Activated CD4-positive, alpha-beta T cell treated with anti-CD3 and anti-CD28 coated beads for 36 hours (primary cell): ENCODE measurements at regions not wholly inside any gene's neighbourhood (a gene's known extent, or its start where the extent isn't known, plus 50 kb on each side); places are given as distances from the start of the nearest gene placed in this dataset.

Experiments used
- ATAC-seq: fragments of 200-7000 bp; cut with Tn5 transposase; one replicate; pipeline ENCODE4 v1.10.0; 2021; ENCODE audit warnings: mild to moderate bottlenecking, moderate library complexity
- CTCF ChIA-PET: fragments of 350-600 bp; sonication (Branson Sonifier 250); formaldehyde crosslinking; loops from one replicate; lab custom pipeline; 2021; ENCODE audit warnings: antibody characterized with exemption; lab: Charles Lee
- POLR2A ChIA-PET: fragments of 350-600 bp; sonication (Branson Sonifier 250); formaldehyde crosslinking; loops from one replicate; lab custom pipeline; 2021; ENCODE audit warnings: antibody characterized with exemption, inconsistent platforms; lab: Charles Lee
- DNase-seq: peaks from one replicate; pipeline ENCODE4 v3.0.0-alpha.2; 2020
- H3K27ac Mint-ChIP-seq: one replicate; pipeline ENCODE4 v1.8.0; 2021; ENCODE audit warnings: mixed read lengths
- H3K27me3 Mint-ChIP-seq: one replicate; pipeline ENCODE4 v1.8.0; 2021; ENCODE audit warnings: mixed read lengths
- H3K36me3 Mint-ChIP-seq: one replicate; pipeline ENCODE4 v1.8.0; 2021; ENCODE audit warnings: low read depth, mixed read lengths
- H3K4me1 Mint-ChIP-seq: one replicate; pipeline ENCODE4 v1.8.0; 2021; ENCODE audit warnings: mixed read lengths
- H3K4me3 Mint-ChIP-seq: one replicate; pipeline ENCODE4 v1.8.0; 2021; ENCODE audit warnings: mild to moderate bottlenecking, moderate library complexity, mixed read lengths
- H3K9me3 Mint-ChIP-seq: one replicate; pipeline ENCODE4 v1.8.0; 2021; ENCODE audit warnings: low read depth, mixed read lengths
- intact Hi-C, 2 experiments: fragments of 100-400 bp; cut with DNase I in 1 of 2; cut with micrococcal nuclease in 1 of 2; formaldehyde crosslinking; loops; one replicate each; pipeline versions ENCODE4 v1.14.2 to v1.15.1; 2022 to 2024; cut with DNase I, micrococcal nuclease

- CTCF ChIA-PET = interaction anchor here (1.1 kb wide), 1 partner anchor 18 kb away, joined by 3 read pairs; no protein-coding TSS in a partner anchor
- Mint-ChIP-seq H3K36me3 (no peaks in the 10 kb centered on the region), H3K27ac (no peak overlapping the region), H3K27me3 (no peaks in the 10 kb centered on the region), H3K9me3 (no peaks in the 10 kb centered on the region), H3K4me1 (no peaks in the 10 kb centered on the region), H3K4me3 (no peak overlapping the region)
- DNase-seq (no peak), ATAC-seq (no peak)
- POLR2A ChIA-PET = no interaction called here
- intact Hi-C loops = no loop called here
These were observed 184.2 kb downstream of the ATPSCKMT start for GRCh38 chr5:10065428-10066000.

DNA sequence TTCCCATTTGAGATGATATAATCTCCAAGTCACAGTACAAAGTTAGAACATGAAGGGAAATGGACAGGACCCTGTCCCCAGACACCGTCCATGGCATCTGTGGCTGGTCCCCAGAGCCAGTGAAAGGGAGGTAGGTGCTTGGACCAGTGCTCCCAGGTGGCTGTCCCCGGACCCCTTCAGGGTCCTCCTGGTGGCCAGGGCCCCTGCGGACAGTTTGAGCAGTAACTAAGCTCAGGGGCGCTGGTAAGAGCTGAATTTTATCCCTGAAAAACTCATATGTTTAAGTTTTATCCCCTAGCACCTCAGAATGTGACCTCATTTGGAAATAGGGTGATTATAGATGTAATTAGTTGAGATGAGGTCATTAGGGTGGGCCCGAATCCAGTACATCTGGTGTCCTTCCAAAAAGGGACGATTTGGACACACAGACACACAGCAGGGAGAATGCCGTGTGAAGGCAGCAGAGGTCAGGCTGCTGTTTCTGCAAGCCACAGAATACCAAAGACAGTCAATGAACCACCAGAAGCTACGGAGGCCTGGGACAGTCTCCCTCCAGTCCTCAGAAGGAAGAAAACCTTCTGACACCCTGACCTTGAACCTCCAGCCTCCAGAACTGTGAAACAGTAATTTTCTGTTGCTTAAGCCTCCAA, 185.0 kb downstream of the ATPSCKMT start:
- DNase-seq = no peak
- Mint-ChIP-seq H3K36me3 (no peaks in the 10 kb centered on the region), H3K4me1 (no peaks in the 10 kb centered on the region), H3K4me3 (no peak overlapping the region), H3K27me3 (no peaks in the 10 kb centered on the region), H3K27ac (no peak overlapping the region), H3K9me3 (no peaks in the 10 kb centered on the region)
- ATAC-seq = no peak
- ChIA-PET POLR2A (no interaction called here), CTCF (no interaction called here)
- intact Hi-C loops = no loop called here

DNA sequence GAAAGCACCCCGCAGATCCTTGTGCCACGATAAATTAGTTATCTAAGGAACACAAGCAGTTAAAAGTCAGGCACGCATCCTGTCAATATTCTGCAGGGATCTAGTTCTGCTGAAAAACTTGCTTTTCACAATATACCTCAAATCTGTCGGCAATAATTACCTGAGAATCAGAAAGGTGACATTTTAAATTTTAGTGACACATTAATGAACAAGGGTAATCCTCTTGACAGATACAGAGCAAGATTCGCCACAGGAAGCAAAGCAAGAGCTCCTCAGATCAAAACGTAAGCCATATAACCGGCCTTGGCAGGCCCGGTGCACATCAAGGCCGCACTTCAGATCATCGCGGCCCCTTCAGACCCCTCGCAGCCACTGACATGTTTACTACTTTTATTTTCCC, 185.7 kb downstream of the ATPSCKMT start:
- H3K4me3 Mint-ChIP-seq = no peak overlapping the region
- no peaks in the 10 kb centered on the region for H3K4me1 Mint-ChIP-seq
- ChIA-PET CTCF (no interaction called here), POLR2A (no interaction called here)
- H3K27me3 Mint-ChIP-seq = no peaks in the 10 kb centered on the region
- H3K36me3 Mint-ChIP-seq = no peaks in the 10 kb centered on the region
- H3K9me3 Mint-ChIP-seq = no peaks in the 10 kb centered on the region
- no peak for ATAC-seq
- no peak for DNase-seq
- intact Hi-C loops = no loop called here
- no peak overlapping the region for H3K27ac Mint-ChIP-seq

DNA sequence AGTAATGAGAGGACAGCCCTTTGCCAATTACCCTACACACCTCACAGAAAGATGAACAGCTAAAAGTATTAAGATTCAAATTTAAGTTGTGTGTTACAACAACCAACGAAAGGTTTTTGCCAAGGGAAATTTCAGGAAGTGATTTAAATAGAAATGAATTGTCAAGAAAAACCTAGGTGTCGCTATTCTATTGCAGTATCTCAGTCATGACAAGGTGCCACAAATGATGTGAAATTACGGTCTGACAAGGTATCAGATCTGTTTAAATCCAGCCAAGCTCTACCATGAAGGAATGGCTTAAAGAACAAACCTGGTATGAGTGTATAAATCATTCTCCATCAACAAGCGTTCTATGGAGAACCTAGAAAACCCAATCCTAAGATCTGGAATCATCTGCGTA, 189.7 kb downstream of the ATPSCKMT start:
- ATAC-seq = no peak
- no peaks in the 10 kb centered on the region for H3K36me3 Mint-ChIP-seq
- H3K4me1 Mint-ChIP-seq = no peaks in the 10 kb centered on the region
- no peak overlapping the region for H3K4me3 Mint-ChIP-seq
- no peaks in the 10 kb centered on the region for H3K27me3 Mint-ChIP-seq
- no peaks in the 10 kb centered on the region for H3K9me3 Mint-ChIP-seq
- ChIA-PET POLR2A (no interaction called here), CTCF (no interaction called here)
- no peak for DNase-seq
- intact Hi-C loops = no loop called here
- no peak overlapping the region for H3K27ac Mint-ChIP-seq

DNA sequence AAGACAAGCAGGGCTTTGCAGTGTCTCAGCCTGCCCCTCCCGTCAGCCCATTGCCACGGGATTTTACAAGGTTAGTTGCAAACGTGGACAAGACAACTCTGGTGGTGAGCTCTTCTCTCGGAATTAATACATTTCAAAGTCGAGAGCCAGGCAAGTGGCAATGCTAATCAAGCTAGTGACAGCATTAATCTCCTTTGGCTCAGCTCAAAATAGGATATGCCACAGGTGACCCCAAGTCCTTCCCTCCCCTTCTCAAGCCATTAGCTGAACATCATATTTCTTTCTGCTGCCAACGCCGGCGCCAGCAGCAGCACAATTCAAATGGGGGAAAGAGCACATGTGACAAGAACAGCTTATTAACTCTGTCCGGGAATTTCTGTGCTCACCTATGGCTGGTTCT, 190.1 kb downstream of the ATPSCKMT start:
- CTCF ChIA-PET = no interaction called here
- Mint-ChIP-seq H3K4me1 (no peaks in the 10 kb centered on the region), H3K27me3 (no peaks in the 10 kb centered on the region), H3K27ac (no peak overlapping the region), H3K9me3 (no peaks in the 10 kb centered on the region), H3K4me3 (no peak overlapping the region), H3K36me3 (no peaks in the 10 kb centered on the region)
- ATAC-seq (no peak), DNase-seq (no peak)
- intact Hi-C loops = no loop called here
- POLR2A ChIA-PET = no interaction called here

DNA sequence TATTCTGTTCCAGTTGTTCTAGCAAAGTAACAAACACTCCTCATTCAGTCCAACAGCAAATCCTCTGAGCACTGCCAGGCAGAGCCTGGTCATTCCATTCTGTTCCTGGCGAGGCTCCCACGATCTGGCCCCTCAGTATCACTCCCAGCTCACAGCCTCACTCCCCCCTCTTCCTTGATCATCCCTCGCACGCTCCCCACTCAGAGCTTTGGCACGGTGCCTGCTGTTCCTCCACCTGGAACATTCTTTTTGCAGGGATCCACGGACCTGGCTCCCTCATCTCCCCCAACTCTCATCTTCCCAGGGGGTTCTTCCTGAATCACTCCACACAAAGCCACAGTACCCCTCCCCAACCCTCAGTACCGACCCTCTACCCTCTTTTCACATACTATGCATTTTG, 192.3 kb downstream of the ATPSCKMT start:
- intact Hi-C loops = no loop called here
- H3K27me3 Mint-ChIP-seq = no peaks in the 10 kb centered on the region
- DNase-seq (no peak), ATAC-seq (no peak)
- no peak overlapping the region for H3K27ac Mint-ChIP-seq
- H3K9me3 Mint-ChIP-seq = peaks cover 12% of the 10 kb centered on the region
- POLR2A ChIA-PET = no interaction called here
- CTCF ChIA-PET = interaction anchor here (0.7 kb wide), 1 partner anchor 10 kb away, joined by 3 read pairs; no protein-coding TSS in a partner anchor
- no peaks in the 10 kb centered on the region for H3K4me1 Mint-ChIP-seq
- H3K4me3 Mint-ChIP-seq = no peak overlapping the region
- peaks cover 3% of the 10 kb centered on the region for H3K36me3 Mint-ChIP-seq

DNA sequence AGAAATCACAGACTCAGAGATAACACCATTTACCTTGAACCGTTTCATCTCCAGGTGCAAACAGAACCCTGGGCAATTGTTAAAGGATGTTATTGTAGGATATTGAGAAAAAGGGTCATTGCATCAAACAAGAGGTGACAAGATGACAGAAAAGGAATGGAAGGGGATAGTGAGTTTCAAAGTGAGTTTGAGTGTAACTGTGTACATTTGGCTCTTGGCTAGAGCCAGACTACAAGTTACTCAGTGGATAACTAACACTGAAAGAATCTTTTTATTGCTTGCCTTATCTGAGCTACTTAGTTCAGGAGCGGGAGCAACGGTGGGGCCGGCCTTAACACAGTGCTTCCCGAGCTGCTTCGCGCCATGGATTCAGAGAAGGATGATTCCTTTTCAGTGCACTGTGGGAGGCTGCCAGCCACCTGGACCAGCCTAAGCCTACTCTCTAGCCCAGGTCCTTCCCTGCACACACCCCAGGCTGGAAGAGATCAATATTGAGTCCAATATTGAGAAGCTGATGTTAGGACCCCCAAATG, 193.4 kb downstream of the ATPSCKMT start:
- ChIA-PET CTCF (interaction anchor here (0.7 kb wide), 1 partner anchor 9 kb away, joined by 3 read pairs; no protein-coding TSS in a partner anchor), POLR2A (no interaction called here)
- H3K4me1 Mint-ChIP-seq = no peaks in the 10 kb centered on the region
- H3K4me3 Mint-ChIP-seq = no peak overlapping the region
- no peak for ATAC-seq
- H3K27me3 Mint-ChIP-seq = no peaks in the 10 kb centered on the region
- peaks cover 13% of the 10 kb centered on the region for H3K9me3 Mint-ChIP-seq
- intact Hi-C loops = no loop called here
- no peak overlapping the region for H3K27ac Mint-ChIP-seq
- no peak for DNase-seq
- peaks cover 4% of the 10 kb centered on the region for H3K36me3 Mint-ChIP-seq

DNA sequence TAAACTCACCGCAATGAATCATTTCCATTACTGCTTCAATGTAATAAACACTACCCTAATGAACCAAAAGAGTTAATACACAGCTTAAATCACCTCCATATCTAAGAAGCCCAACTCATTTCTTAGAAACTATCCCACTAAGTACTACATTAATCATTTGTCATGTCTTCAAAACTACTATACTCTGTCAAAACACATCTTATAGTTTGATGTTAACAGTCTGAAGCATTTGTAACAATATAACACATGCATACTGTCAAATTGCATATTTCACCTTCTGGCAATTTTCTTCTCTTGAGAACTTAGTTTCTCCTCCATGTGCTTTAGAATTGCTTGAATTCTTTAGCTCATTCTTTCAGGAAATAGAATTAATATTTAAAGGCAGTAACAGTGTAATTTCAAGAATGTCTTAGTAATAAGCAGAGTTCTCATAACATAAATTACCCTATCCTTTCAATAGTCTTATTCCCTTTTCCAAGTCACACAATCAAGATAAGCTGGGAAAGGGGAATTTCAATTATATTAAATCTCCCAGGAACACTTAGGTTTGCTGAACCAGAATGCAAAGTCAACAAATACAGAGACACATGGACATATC, 199.7 kb downstream of the ATPSCKMT start:
- no peak overlapping the region for H3K4me3 Mint-ChIP-seq
- peaks cover 5% of the 10 kb centered on the region for H3K36me3 Mint-ChIP-seq
- intact Hi-C loops = no loop called here
- H3K27me3 Mint-ChIP-seq = no peaks in the 10 kb centered on the region
- DNase-seq = no peak
- H3K27ac Mint-ChIP-seq = no peak overlapping the region
- peaks cover 14% of the 10 kb centered on the region for H3K9me3 Mint-ChIP-seq
- no peaks in the 10 kb centered on the region for H3K4me1 Mint-ChIP-seq
- ATAC-seq = no peak
- CTCF ChIA-PET = no interaction called here
- POLR2A ChIA-PET = no interaction called here

DNA sequence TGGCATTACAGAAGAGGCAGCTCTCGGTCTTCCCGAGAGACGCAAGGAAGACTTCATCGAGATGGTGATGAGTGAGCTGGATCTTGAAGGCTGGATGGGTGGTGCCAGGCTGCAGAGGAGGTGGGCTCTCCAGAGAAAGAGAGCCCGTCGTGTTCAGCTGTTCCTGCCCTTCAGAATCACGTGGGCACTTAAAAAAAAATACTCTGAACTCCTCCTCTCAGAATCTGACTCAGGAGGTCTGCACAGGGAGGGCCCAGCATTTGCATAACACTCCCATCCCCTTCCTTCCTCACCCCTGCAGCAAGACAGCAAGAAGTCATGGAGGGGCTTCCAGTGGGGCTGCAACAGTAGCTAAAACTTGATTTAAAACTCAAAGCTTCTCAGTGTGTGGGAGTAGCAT, 203.0 kb downstream of the ATPSCKMT start:
- DNase-seq (no peak), ATAC-seq (no peak)
- no peaks in the 10 kb centered on the region for H3K27me3 Mint-ChIP-seq
- CTCF ChIA-PET = no interaction called here
- intact Hi-C loops = no loop called here
- no peaks in the 10 kb centered on the region for H3K4me1 Mint-ChIP-seq
- H3K9me3 Mint-ChIP-seq = peaks cover 3% of the 10 kb centered on the region
- POLR2A ChIA-PET = no interaction called here
- H3K4me3 Mint-ChIP-seq = no peak overlapping the region
- H3K36me3 Mint-ChIP-seq = peaks cover 2% of the 10 kb centered on the region
- no peak overlapping the region for H3K27ac Mint-ChIP-seq

GRCh38 chr5:10045376-10045775, 204.3 kb downstream of the ATPSCKMT start:
- H3K4me3 Mint-ChIP-seq = no peak overlapping the region
- no peak overlapping the region for H3K27ac Mint-ChIP-seq
- H3K9me3 Mint-ChIP-seq = no peaks in the 10 kb centered on the region
- H3K27me3 Mint-ChIP-seq = no peaks in the 10 kb centered on the region
- no peak for ATAC-seq
- H3K36me3 Mint-ChIP-seq = no peaks in the 10 kb centered on the region
- intact Hi-C loops = no loop called here
- ChIA-PET POLR2A (no interaction called here), CTCF (no interaction called here)
- no peak for DNase-seq
- no peaks in the 10 kb centered on the region for H3K4me1 Mint-ChIP-seq

DNA sequence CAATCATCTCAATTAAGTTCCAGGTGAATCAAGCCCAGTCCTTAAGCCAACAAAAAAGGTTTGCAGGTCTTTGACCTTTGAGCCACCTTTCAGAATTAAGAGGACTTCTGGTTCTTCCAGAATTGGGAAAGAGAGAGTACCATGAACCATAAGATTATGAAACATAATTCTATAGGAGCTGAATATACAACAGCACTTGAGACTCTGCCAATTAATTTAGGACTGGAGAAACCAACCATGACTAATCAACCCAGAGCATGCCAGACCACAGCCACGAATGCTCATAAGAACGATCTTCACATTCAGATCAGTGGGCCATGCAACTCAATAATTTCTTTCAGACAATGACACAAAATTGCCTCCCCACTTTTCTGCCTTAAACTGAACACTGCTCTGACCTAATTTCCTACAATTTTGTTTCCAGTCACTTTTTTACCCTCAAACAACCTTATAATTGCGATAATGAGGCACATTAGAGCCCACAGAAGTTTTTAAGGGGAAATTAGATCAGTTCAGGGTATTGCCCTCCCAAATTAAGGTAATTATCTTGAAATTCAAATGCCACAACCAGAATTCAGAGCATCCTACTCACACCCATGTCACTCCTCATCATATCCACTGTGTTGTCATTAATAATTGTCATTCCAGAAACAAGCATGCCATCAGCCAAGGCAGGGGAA, 213.4 kb downstream of the ATPSCKMT start:
- H3K9me3 Mint-ChIP-seq = peaks cover 6% of the 10 kb centered on the region
- POLR2A ChIA-PET = no interaction called here
- intact Hi-C loops = no loop called here
- H3K27me3 Mint-ChIP-seq = peaks cover 2% of the 10 kb centered on the region
- no peak for DNase-seq
- no peak overlapping the region for H3K4me3 Mint-ChIP-seq
- H3K36me3 Mint-ChIP-seq = no peaks in the 10 kb centered on the region
- H3K4me1 Mint-ChIP-seq = no peaks in the 10 kb centered on the region
- CTCF ChIA-PET = no interaction called here
- H3K27ac Mint-ChIP-seq = no peak overlapping the region
- no peak for ATAC-seq
